A549 (cell line): ENCODE measurements at regions not wholly inside any gene's neighbourhood (a gene's known extent, or its start where the extent isn't known, plus 50 kb on each side); places are given as distances from the start of the nearest gene placed in this dataset.

Source experiments
- ATAC-seq, 2 experiments: fragments of 200-7000 bp in 1 of 2; fragments of >200 bp in 1 of 2; cut with Nextera tagmentation in 1 of 2; cut with Tn5 transposase in 1 of 2; 3 replicates each; pipeline versions ENCODE4 v1.8.0 to v1.9.1; 2018 to 2020; ENCODE audit warnings: mild to moderate bottlenecking in 1 of 2, moderate library complexity in 1 of 2
- CTCF ChIA-PET: fragments of 300-600 bp; sonication (Branson Sonifier 250); formaldehyde crosslinking; extraction: SDS; loops from one replicate; lab custom pipeline; 2021; ENCODE audit warnings: antibody characterized with exemption, inconsistent platforms; lab: Yijun Ruan, JAX
- POLR2A ChIA-PET: fragments of 350-600 bp; formaldehyde crosslinking; extraction: SDS; loops from one replicate; lab custom pipeline; 2021; ENCODE audit warnings: antibody characterized with exemption, inconsistent platforms; lab: Yijun Ruan, JAX
- DNase-seq, 2 experiments: peaks; one replicate each; pipeline versions ENCODE4 v3.0.0 to v3.0.0-alpha.2; 2011 to 2016; ENCODE audit warnings: low read depth in 1 of 2, low spot score in 1 of 2
- FAIRE-seq: peaks from 2 replicates; lab custom pipeline; 2011; peaks lifted over from hg19 to GRCh38; lab: Jason Lieb, UNC
- H3K27ac ChIP-seq, 2 experiments: fragments of >200 bp; sonication (Bioruptor Twin); formaldehyde crosslinking; 3 replicates each; pipeline ENCODE4 v1.5.1; 2016 to 2017
- H3K4me1 ChIP-seq: fragments of >200 bp; sonication (Bioruptor Twin); formaldehyde crosslinking; 3 replicates; pipeline ENCODE4 v1.6.1; 2016
- H3K4me2 ChIP-seq: fragments of >200 bp; sonication (Bioruptor Twin); formaldehyde crosslinking; 3 replicates; pipeline ENCODE4 v1.6.1; 2016
- H3K4me3 ChIP-seq: fragments of >200 bp; sonication (Bioruptor Twin); formaldehyde crosslinking; 3 replicates; pipeline ENCODE4 v1.5.1; 2016
- H3K9me3 ChIP-seq: fragments of >200 bp; sonication (Bioruptor Twin); formaldehyde crosslinking; 3 replicates; pipeline ENCODE4 v1.6.1; 2016
- BHLHE40 ChIP-seq: IDR thresholded peaks from 2 replicates; pipeline ENCODE4 v1.6.1; 2012; ENCODE audit warnings: low read depth, low read length, inconsistent platforms
- CEBPB ChIP-seq, 2 experiments: fragments of >200 bp in 1 of 2; sonication (Bioruptor Twin) in 1 of 2; formaldehyde crosslinking in 1 of 2; IDR thresholded peaks; 2 replicates each; pipeline ENCODE4 v1.6.1; 2012 to 2016
- EHF ChIP-seq: fragments of 250-450 bp; sonication (Bioruptor Pico); IDR thresholded peaks from 2 replicates; pipeline ENCODE4 v1.5.0; 2020; ENCODE audit warnings: mild to moderate bottlenecking
- FOXS1 ChIP-seq: fragments of 250-450 bp; sonication (Bioruptor Pico); IDR thresholded peaks from 2 replicates; pipeline ENCODE4 v1.5.0; 2020; ENCODE audit warnings: mild to moderate bottlenecking, moderate library complexity
- HMGXB4 ChIP-seq: fragments of 250-450 bp; sonication (Bioruptor Pico); IDR thresholded peaks from 2 replicates; pipeline ENCODE4 v1.5.0; 2021; ENCODE audit warnings: mild to moderate bottlenecking, moderate library complexity, borderline replicate concordance
- HOXA7 ChIP-seq: fragments of 250-450 bp; sonication (Bioruptor Pico); IDR thresholded peaks from 2 replicates; pipeline ENCODE4 v1.5.0; 2020; ENCODE audit warnings: mild to moderate bottlenecking, moderate library complexity
- HOXB5 ChIP-seq: fragments of 250-450 bp; sonication (Bioruptor Pico); IDR thresholded peaks from 2 replicates; pipeline ENCODE4 v1.5.0; 2020; ENCODE audit warnings: mild to moderate bottlenecking, moderate library complexity
- MAFK ChIP-seq: fragments of 450-650 bp; IDR thresholded peaks from 2 replicates; pipeline ENCODE4 v1.6.1; 2014; ENCODE audit not compliant: partially characterized antibody
- MYC ChIP-seq: IDR thresholded peaks from 2 replicates; pipeline ENCODE4 v1.6.1; 2012; ENCODE audit warnings: mild to moderate bottlenecking, inconsistent platforms, low read length, improper control_type of control experiment, borderline replicate concordance
- NFE2L2 ChIP-seq: fragments of 150-350 bp; conservative IDR thresholded peaks from 2 replicates; pipeline ENCODE4 v1.6.1; 2014; ENCODE audit warnings: low read length
- POLR2A ChIP-seq: IDR thresholded peaks from 2 replicates; pipeline ENCODE4 v1.6.1; 2012; ENCODE audit warnings: mild to moderate bottlenecking, low read length
- POLR2AphosphoS2 ChIP-seq: conservative IDR thresholded peaks from 2 replicates; pipeline ENCODE4 v1.6.1; 2012; ENCODE audit warnings: low read length, improper control_type of control experiment, inconsistent platforms
- RAD21 ChIP-seq, 2 experiments: fragments of >200 bp in 1 of 2; sonication (Bioruptor Twin) in 1 of 2; formaldehyde crosslinking in 1 of 2; IDR thresholded peaks in 1 of 2; conservative IDR thresholded peaks in 1 of 2; 2 replicates in 1 of 2; 3 replicates in 1 of 2; pipeline ENCODE4 v1.6.1; 2012 to 2018; ENCODE audit warnings: inconsistent platforms in 1 of 2
- RNF2 ChIP-seq: fragments of 200-600 bp; sonication (generic); IDR thresholded peaks from 2 replicates; pipeline ENCODE4 v1.6.1; 2016; ENCODE audit warnings: low read depth, mild to moderate bottlenecking, antibody characterized with exemption, moderate library complexity, borderline replicate concordance
- SMC3 ChIP-seq: fragments of >200 bp; sonication (Bioruptor Twin); formaldehyde crosslinking; IDR thresholded peaks from 3 replicates; pipeline ENCODE4 v1.6.1; 2018; ENCODE audit warnings: inconsistent platforms
- TFCP2L1 ChIP-seq: fragments of 250-450 bp; sonication (Bioruptor Pico); IDR thresholded peaks from 2 replicates; pipeline ENCODE4 v1.5.0; 2021; ENCODE audit warnings: mild to moderate bottlenecking
- WGBS: methylation state at CpG from one replicate; pipeline ENCODE4 v1.1.6; 2017; ENCODE audit errors: missing lambda C conversion rate; 5-methylcytosine and 5-hydroxymethylcytosine counted together
- TF ChIP-seq, protein P1 (sequence below): fragments of 200-600 bp; sonication (generic); IDR thresholded peaks from 2 replicates; pipeline ENCODE4 v1.6.1; 2016; ENCODE audit warnings: antibody characterized with exemption, mild to moderate bottlenecking, moderate library complexity
- TF ChIP-seq, protein P2 (sequence below): fragments of >200 bp; sonication (Bioruptor Twin); formaldehyde crosslinking; IDR thresholded peaks from 3 replicates; pipeline ENCODE4 v1.5.1; 2016

- no peak overlapping the region for H3K4me3 ChIP-seq
- DNase-seq (no peak), ATAC-seq (no peak), FAIRE-seq (peak; percentile 32)
- no peak for TF ChIP-seq HOXA7 (CRISPR knock-in tag)
- no peak for TF ChIP-seq RNF2
- no peak for TF ChIP-seq MAFK
- TF ChIP-seq HMGXB4 = no peak
- TF ChIP-seq BHLHE40 = no peak
- TF ChIP-seq POLR2AphosphoS2 = no peak
- no peak for TF ChIP-seq TFCP2L1
- no peak for TF ChIP-seq HOXB5
- no peak overlapping the region for H3K4me2 ChIP-seq
- ChIA-PET CTCF (no interaction called here), POLR2A (no interaction called here)
- peaks cover 6% of the 10 kb centered on the region; the same call in 2 of the 3 replicates for H3K9me3 ChIP-seq
- 2% methylated on average over 3 of the region's 3 CpGs for WGBS
- H3K27ac ChIP-seq = no peak overlapping the region
- H3K4me1 ChIP-seq = no peaks in the 10 kb centered on the region
Measured at GRCh38 chr9:31776471-31776870, 608.0 kb upstream of the ACO1 start.

DNA sequence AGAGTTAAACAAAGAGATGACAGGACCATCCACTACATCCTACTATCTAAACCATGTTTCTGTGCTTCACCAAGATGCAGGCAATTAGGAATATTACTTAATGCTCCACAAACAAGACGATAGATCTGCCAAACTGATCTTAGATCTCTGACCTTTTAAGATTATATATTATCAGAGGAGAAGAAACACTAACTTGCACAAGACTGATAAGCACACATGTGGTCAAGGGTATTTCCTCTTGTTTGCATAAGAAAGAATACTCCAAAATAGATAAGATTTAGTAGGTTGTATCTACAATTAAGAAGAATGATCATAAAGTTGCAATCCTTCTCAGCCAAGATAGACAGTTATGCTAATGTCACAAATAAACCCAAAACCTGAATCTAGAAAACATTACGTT, 601.0 kb upstream of the ACO1 start:
- 3% methylated on average over 2 of the region's 2 CpGs for WGBS
- no peak for ATAC-seq
- TF ChIP-seq, protein P1, sequence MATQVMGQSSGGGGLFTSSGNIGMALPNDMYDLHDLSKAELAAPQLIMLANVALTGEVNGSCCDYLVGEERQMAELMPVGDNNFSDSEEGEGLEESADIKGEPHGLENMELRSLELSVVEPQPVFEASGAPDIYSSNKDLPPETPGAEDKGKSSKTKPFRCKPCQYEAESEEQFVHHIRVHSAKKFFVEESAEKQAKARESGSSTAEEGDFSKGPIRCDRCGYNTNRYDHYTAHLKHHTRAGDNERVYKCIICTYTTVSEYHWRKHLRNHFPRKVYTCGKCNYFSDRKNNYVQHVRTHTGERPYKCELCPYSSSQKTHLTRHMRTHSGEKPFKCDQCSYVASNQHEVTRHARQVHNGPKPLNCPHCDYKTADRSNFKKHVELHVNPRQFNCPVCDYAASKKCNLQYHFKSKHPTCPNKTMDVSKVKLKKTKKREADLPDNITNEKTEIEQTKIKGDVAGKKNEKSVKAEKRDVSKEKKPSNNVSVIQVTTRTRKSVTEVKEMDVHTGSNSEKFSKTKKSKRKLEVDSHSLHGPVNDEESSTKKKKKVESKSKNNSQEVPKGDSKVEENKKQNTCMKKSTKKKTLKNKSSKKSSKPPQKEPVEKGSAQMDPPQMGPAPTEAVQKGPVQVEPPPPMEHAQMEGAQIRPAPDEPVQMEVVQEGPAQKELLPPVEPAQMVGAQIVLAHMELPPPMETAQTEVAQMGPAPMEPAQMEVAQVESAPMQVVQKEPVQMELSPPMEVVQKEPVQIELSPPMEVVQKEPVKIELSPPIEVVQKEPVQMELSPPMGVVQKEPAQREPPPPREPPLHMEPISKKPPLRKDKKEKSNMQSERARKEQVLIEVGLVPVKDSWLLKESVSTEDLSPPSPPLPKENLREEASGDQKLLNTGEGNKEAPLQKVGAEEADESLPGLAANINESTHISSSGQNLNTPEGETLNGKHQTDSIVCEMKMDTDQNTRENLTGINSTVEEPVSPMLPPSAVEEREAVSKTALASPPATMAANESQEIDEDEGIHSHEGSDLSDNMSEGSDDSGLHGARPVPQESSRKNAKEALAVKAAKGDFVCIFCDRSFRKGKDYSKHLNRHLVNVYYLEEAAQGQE = no peak
- TF ChIP-seq FOXS1 = no peak
- TF ChIP-seq EHF (CRISPR knock-in tag) = no peak
- TF ChIP-seq CEBPB (IDR thresholded peaks at IDR 0.05) = no peak

GRCh38 chr9:31790720-31791119, 593.7 kb upstream of the ACO1 start:
- 17% methylated on average over 8 of the region's 8 CpGs for WGBS
- DNase-seq (no peak), ATAC-seq (no peak), FAIRE-seq (no peak)
- CTCF ChIA-PET = no interaction called here
- Histone ChIP-seq H3K4me1 (no peaks in the 10 kb centered on the region), H3K9me3 (no peaks in the 10 kb centered on the region; the same call in 2 of the 3 replicates), H3K4me2 (no peak overlapping the region), H3K27ac (no peak overlapping the region), H3K4me3 (no peak overlapping the region)
- POLR2A ChIA-PET = no interaction called here
- peak; percentile 3 for TF ChIP-seq MAFK
- no peak for TF ChIP-seq MYC

More for the DNA sequence above, 601.0 kb upstream of the ACO1 start:
- H3K9me3 ChIP-seq = peaks cover 6% of the 10 kb centered on the region; the same call in 2 of the 3 replicates
- POLR2A ChIA-PET = no interaction called here
- FAIRE-seq (no peak), DNase-seq (no peak)
- H3K4me2 ChIP-seq = no peak overlapping the region
- no peak overlapping the region for H3K27ac ChIP-seq
- H3K4me3 ChIP-seq = no peak overlapping the region
- CTCF ChIA-PET = no interaction called here
- H3K4me1 ChIP-seq = no peaks in the 10 kb centered on the region

GRCh38 chr9:31799953-31800609, 584.4 kb upstream of the ACO1 start:
- H3K27ac ChIP-seq = no peak overlapping the region
- 4% methylated on average over 2 of the region's 2 CpGs for WGBS
- no peak for FAIRE-seq
- TF ChIP-seq NFE2L2 (no peak), MAFK (no peak), RAD21 (conservative IDR thresholded peaks at IDR 0.05 in 1 of 2, IDR thresholded peaks at IDR 0.05 in 1 of 2) (peak; percentile 49 to 53; a peak in 4 of 5 replicates), POLR2A (no peak), SMC3 (0 out of 3 replicates have a peak, but pooled peaks have one; percentile 10)
- TF ChIP-seq, protein P2, sequence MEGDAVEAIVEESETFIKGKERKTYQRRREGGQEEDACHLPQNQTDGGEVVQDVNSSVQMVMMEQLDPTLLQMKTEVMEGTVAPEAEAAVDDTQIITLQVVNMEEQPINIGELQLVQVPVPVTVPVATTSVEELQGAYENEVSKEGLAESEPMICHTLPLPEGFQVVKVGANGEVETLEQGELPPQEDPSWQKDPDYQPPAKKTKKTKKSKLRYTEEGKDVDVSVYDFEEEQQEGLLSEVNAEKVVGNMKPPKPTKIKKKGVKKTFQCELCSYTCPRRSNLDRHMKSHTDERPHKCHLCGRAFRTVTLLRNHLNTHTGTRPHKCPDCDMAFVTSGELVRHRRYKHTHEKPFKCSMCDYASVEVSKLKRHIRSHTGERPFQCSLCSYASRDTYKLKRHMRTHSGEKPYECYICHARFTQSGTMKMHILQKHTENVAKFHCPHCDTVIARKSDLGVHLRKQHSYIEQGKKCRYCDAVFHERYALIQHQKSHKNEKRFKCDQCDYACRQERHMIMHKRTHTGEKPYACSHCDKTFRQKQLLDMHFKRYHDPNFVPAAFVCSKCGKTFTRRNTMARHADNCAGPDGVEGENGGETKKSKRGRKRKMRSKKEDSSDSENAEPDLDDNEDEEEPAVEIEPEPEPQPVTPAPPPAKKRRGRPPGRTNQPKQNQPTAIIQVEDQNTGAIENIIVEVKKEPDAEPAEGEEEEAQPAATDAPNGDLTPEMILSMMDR = peak; percentile 24; the same call in 1 of the 3 replicates
- H3K4me3 ChIP-seq = no peak overlapping the region
- ATAC-seq = no peak
- peak in 1 of 2 experiments; percentile 19 for DNase-seq
- ChIA-PET CTCF (no interaction called here), POLR2A (no interaction called here)
- no peak overlapping the region for H3K4me2 ChIP-seq
- no peaks in the 10 kb centered on the region for H3K4me1 ChIP-seq
- H3K9me3 ChIP-seq = no peaks in the 10 kb centered on the region
